ENCODE measurements at regions not wholly inside any gene's neighbourhood (a gene's known extent, or its start where the extent isn't known, plus 50 kb on each side); places are given as distances from the start of the nearest gene placed in this dataset.
"Not testable (repeated sequence)": the region's sequence is repeated elsewhere in the genome, so short reads cannot be mapped to it uniquely, and the experiment has no call there.

DNA sequence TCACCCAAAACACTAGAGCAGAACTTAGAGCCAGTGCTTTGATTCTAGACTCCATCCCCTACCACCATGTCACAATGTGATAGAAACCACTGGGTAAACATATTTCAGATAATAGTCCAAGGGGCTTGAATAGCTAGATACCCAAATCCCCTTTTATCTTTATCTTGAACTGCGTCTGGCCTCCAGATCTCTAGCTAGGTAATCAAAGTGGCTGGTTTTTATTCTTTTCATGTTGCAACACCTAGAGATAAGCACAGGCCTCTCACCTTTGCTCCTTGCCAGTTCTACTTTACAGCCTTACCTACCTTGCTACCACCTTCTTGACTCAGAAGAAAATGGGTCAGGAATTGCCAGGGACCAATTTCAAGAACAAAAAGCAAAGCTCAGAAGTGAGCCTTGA lies 171.2 kb downstream of the C1D start:
- DNase-seq (ENCODE audit: low read depth in 2 of 3, low spot score in 2 of 3): no peak

DNA sequence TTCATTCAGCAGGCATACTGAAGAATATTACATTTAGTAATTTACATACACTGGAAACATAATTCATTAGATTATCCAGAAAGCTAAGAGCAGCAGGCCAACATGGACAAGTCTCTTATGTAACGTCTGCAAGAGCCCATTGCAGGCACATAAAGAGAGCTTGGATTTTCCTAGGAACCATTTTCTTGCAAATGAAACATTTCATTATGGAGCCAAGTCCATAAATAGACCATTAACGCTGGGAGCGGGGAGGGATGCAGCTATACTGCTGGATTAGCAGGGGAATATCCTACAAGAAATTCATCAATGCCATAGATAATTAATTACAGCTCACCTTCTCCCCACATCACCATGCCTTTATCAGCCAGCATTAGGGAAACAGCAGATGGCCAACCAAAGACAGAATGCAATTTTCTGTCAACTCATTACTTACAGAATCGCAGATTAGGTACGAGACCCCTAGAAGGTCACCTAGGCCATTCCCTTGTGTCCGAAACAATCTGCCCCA lies 170.4 kb downstream of the C1D start:
- no peak for DNase-seq (ENCODE audit: low read depth in 2 of 3, low spot score in 2 of 3)

DNA sequence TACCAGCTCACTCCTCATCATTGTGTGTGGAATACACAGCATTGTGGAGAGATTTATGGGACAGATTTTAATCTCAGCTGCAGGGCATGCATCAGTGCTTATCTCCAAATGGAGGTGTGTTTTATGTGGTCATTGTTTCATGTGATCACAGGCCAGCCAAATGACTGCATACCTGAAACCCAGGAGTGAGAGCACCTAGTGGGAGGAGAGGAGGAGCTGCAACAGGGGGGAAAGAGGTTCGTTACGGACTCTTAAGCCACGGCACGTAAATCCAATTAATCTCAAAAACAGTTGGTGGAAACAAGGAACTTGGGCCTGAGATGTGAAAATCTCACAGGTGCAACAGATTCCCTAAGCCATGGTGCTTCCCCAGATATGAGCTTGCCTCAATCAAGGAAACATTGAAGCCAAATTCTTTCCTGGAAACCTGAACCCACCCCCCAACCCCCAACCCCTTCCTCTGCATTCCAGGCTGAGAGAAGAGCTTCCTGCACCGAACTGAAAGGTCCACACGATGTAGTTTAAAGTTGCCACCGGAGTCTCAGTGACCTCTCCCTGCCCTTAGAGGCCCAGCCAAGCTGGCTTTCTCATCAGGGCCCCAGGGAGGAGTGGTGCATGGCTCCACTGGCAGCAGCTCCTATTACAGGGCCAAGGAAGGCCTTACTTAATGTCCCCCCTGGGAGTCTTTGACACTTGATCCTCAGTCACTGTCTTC lies 167.4 kb downstream of the C1D start:
- DNase-seq (ENCODE audit: low read depth in 2 of 3, low spot score in 2 of 3): peak in 1 of 3 donors; percentile 1

DNA sequence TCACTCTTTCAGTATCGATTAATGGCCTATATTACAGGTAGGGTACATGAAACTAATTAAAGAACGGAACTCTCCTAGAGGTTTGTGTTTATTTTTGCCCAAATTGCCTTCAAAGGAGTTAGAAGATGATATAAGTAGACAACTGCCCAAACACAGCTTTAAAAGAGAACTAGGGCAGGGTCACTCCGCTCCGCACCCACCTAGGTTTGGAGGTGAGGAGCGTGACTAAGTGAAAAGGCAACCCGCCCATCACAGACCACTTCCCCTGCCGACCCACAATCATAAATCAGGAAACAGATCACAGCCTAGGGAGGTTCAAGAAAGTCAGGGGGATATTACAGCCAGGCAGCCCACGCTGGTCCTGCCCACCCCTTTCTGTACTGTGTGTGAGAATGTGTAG lies 166.7 kb downstream of the C1D start:
- DNase-seq (ENCODE audit: low read depth in 2 of 3, low spot score in 2 of 3): peak in 2 of 3 donors; percentile 41 to 78

DNA sequence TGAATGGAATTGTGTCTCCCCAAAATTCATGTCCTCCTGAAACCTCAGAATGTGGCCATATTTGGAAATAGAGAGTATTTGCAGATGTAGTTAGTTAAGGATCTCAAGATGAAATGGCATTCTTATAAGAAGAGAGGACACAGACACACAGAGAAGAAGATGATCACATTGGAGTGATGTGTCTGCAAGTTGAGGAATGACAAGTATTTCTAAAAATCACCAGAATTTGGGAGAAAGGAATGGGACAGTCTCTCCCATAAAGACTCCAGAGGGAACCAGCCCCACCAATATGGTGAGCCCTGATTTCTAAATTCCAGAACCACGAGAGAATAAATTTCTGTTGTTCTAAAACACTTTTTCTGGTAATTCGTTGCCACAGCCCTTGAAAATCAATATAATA lies 166.3 kb downstream of the C1D start:
- no peak for DNase-seq (ENCODE audit: low read depth in 2 of 3, low spot score in 2 of 3)

DNA sequence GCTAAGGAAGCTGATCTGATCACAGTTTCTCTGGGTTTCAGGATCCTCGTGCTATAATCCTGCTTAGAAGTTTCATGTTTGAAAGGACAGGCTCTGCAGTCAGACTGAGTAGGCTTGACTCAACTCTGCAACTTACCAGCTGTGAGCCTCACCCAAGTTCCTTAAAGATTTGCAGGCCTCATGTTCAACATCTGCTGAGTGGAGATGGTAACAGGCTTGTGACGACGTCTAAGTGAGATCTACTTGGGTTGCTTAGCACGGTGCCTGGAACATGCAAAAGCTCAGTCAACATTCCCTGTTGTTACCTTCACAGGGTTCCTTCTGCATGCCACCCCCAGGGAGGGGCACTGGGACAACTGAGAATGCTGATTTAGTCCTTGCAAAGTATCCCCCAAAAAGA lies 164.2 kb downstream of the C1D start:
- DNase-seq (ENCODE audit: low read depth in 2 of 3, low spot score in 2 of 3): no peak

DNA sequence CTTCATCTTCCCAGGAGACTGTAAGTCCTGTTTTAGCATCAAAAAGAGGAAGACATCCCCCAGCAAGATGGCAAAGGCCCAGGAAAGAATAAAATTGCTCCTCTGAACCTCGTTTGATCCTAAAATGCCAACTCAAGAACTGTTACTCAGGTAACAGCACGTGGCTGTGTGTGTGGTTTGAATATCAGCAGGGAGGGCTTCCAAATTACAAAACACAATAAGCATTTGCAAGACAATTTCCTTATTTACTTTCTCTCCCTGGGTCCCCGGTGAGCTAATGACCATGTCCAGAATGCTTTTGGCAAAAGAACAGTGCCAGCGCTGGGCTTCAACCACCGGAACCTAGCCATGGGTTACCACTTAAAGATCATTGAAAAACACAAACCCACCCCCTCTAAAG lies 163.6 kb downstream of the C1D start:
- DNase-seq (ENCODE audit: low read depth in 2 of 3, low spot score in 2 of 3): no peak

DNA sequence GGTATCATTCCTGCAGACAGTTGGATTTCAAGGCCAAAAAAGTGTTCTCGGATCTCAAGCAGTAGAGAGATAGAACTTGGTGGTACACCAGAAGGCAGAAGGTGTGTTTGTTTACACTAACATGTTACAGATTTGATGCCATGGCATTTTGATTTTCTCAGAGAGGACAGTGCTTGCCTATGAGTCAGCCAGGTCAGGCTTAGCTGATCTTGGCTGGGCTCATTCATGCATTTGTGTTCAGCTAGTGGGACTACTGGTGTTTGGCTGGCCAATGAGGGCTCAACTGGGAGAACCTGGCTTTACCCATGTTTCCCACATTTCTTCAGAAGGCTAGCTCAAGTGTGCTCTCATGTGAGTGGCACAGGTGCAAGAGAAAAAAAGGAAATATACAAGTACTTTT lies 162.0 kb downstream of the C1D start:
- no peak for DNase-seq (ENCODE audit: low read depth in 2 of 3, low spot score in 2 of 3)

DNA sequence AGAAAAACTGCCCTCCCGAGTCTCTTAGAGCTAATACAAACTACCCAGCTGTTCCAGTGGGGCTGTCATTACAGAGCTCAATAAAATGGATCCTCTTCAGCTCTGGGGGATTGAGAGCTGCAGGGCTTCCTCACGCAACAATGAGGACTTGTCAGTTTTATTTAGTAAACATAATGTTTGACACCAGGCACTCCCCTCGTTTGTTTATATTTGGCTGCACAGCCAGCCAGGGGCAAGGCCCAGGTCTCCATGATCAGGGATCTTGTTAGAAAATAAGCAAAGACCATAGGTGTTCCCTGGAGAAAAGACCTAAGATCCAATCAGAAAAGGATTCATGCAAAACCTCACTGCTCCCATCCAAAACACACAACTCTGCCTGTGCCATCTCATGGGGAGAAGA lies 158.2 kb downstream of the C1D start:
- DNase-seq (ENCODE audit: low read depth in 2 of 3, low spot score in 2 of 3): no peak

DNA sequence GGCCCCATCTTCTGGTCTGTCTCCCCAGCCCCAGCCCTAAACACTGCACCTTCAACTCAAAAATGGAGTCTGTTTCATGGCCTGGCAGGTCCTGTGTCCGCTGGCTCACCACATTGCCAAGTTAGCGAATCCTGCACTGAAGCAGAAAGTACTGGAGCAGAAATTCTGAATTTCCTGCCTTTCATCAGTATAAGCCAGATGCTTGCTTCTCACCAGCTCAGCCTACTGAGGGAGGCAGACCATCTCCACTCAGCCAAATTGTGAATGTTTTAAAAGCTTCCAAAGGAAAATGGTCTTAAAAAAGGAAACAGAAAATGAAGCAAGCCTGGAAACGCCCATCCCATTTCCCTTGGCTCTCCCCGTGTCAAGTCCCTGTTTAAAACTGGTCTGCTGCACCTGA lies 157.8 kb downstream of the C1D start:
- DNase-seq (ENCODE audit: low read depth in 2 of 3, low spot score in 2 of 3): no peak

DNA sequence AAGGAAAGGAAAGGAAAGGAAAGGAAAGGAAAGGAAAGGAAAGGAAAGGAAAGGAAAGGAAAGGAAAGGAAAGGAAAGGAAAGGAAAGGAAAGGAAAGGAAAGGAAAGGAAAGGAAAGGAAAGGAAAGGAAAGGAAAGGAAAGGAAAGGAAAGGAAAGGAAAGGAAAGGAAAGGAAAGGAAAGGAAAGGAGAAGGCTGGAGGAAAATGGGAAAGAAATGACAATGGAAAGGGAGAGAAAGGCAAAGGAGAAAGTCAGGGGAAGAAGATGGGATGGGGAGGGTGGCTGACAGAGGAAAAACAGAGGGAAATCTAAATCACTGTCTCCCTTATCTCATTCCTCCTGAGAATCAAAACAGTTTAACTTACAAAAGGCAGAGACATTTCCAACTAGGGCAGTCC lies 156.3 kb downstream of the C1D start:
- not testable (repeated sequence) for DNase-seq (ENCODE audit: low read depth in 2 of 3, low spot score in 2 of 3)

DNA sequence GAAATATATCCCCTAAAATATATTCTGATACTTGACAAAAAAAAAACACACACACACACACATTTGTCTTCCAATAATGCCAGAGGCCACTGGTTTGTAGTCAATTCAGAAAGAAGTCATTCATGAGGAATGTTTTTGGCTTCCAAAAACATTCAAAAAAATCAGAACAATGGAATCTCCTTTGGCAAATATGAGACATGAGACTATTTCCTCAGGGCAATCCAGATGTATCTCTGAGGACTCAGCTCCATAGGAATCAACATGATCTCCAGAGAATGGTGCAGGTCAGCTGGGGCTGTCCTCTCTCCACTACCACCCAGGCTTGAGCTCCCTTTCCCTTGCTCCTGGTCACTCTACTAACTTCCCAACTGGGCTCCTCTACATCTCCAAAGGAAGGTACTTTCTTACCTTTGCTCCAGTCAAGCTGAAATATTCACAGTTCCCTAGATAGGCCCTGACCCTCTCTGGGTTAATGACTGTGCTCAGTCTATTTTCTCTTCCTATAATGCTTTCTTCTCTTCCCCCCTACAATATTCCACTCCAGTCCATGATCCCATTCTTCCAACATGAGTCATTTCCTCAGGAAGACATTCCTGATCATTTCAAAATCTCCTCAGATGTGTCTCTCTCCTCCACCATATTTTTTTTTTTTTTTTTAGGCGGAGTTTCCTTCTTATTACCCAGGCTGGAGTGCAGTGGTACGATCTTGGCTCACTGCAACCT lies 145.3 kb downstream of the C1D start:
- no peak for DNase-seq (ENCODE audit: low read depth in 2 of 3, low spot score in 2 of 3)

DNA sequence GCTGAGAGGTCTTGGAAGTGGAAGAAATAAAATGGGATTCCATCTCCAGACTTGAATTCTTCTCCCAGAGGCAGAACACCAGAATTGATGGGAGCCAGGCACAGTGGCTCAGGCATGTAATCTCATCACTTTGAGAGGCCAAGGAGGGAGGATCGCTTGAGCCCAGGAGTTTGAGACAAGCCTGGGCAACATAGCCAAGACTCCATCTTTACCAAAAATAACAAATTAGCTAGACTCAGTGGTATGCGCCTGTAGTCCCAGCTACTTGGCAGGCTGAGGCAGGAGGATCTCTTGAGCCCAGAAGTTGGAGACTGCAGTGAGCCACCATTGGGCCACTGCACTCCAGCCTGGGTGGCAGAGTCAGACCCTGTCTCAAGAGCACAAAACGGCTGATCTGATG lies 144.3 kb downstream of the C1D start:
- no peak for DNase-seq (ENCODE audit: low read depth in 2 of 3, low spot score in 2 of 3)

DNA sequence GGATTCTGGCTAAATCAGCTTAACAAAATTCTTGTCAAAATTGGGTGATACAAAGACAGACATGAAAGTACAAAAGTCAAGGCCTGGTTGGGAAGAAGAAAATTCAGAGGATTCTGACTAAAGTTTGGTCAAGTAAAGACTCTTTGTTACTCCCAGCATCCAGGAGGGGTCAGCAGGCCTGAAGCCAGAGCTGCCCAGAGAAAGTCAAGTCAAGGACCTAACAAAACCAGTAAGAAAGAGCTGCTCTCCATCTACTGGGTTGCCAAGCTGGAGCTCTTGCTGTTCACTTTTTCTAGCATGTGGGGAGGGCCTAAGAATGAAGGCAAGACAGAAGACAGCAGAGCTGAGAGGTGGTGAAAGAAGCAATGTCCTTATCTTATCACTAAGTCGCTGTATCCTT lies 143.3 kb downstream of the C1D start:
- DNase-seq (ENCODE audit: low read depth in 2 of 3, low spot score in 2 of 3): no peak

DNA sequence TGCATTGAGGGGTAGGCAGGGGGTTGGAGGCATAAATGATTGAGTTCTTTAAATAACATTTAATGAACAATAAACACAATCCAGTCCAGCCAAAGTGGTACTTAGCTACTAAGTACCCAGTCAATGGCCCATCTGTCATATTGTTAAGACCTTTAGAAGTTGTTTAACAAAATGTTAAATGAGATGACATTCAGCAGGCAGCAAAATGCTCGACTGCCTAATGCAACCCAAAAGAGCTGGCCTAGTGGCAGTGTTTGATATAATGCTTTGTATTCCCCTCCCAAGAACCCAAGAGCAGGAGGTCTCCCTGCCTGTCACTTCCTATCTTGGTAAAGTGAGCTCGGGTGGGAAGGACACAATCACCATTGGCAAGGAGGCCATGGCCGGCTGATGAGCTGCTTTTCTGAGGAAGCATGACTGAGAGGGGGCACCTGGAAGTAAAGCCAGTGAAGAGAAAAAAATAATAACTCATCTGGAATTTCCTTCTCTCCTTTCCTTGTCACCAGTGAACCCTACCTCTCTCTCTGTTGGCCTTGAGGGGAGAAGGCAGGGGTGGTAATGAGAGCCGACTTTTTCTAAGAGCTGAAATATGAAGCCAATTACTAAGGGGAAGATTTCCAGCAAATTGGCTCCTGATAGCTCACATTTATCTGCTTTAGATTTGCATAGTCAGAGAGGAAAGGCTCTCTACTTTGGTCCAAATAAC lies 140.6 kb downstream of the C1D start:
- DNase-seq (ENCODE audit: low read depth in 2 of 3, low spot score in 2 of 3): no peak

DNA sequence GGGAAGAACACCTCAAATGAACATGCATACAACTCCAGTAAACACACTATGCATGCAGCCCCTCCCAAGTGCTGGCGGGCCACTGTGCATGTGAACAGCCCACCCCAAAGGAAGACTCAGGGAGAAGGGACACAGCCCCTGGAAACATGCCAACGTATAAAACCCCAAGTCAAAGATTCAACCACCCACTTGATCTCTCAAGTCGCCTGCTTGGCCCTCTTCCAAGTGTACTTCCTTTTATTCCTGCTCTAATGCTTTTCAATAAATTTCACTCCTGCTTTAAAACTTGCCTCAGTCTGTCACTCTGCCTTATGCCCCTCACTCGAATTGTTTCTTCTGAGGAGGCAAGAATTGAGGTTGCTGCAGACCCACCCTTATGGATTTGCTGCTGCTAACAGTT lies 139.1 kb downstream of the C1D start:
- DNase-seq (ENCODE audit: low read depth in 2 of 3, low spot score in 2 of 3): peak in 2 of 3 donors; percentile 8 to 62

DNA sequence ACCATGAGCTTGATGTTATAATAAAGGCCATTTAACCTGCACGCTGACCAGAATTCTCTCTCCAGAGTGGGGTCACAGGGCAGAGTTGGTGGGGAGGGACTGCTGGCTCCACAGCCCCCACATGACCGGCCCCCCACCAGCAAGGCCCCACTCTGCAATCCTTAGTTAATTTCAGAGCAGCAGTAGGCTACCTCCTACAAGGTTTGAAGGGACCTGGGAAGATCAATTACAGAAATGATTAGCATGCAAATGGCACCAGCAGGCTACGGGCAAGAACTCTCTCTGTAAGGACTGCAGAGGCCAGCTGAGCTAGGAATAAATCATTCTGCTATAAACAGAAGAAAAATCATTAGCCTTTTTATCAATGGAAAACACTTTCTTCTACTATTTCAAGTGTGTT lies 135.3 kb downstream of the C1D start:
- no peak for DNase-seq (ENCODE audit: low read depth in 2 of 3, low spot score in 2 of 3)

DNA sequence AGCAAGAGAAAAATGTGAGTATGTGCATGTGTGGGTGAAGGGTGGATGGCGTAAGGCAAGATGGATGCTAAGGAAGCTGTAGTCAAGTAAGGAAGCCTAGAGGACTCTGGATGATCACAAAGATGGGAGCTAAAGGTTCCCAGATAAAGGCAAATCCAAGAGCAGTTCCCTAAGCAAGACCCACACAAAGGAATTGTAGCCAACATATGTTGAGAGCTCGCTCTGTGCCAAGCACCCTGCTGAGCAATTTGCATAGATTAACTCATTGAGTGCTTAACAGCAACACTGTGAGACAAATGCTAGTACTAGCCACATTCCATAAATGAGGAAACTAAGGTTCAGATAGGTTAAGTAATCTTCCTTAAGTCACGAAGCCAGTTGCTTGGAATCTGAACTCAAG lies 132.6 kb downstream of the C1D start:
- no peak for DNase-seq (ENCODE audit: low read depth in 2 of 3, low spot score in 2 of 3)

DNA sequence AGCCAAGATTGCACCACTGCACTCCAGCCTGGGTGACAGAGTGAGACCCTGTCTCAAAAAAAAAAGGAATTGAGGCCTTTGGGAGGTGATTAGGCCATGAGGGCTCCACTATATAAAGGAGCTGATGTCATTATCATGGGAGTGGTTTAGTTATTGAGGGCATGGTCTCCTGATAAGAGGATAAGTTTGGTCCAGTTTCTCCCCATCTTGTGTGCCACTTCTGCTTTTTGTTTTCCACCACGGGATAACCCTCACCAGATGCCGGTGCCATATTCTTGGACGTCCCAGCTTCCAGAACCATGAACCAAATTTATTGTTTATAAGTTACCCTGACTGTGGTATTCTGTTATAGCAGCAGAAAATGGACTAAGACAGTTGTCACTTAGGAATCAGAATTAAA lies 125.8 kb downstream of the C1D start:
- DNase-seq (ENCODE audit: low read depth in 2 of 3, low spot score in 2 of 3): no peak

DNA sequence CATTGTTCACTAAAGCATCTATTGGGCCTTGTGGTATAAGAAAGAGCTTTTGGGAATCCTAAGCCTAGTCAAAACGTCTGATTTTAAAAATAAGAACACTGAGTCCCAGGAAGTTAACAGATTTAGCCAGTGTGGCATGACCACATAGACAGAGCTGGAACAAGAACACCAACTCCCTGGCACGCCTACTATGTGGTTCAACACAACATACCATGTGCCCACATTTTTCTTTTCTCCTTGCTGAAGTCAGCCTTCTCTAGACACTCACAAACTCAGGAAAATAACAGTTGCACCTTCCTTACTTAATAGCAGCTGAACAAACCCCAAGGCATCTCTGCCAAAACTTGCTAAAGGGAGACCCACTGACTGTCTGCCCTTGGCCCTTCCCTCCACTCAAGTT lies 124.8 kb downstream of the C1D start:
- no peak for DNase-seq (ENCODE audit: low read depth in 2 of 3, low spot score in 2 of 3)

DNA sequence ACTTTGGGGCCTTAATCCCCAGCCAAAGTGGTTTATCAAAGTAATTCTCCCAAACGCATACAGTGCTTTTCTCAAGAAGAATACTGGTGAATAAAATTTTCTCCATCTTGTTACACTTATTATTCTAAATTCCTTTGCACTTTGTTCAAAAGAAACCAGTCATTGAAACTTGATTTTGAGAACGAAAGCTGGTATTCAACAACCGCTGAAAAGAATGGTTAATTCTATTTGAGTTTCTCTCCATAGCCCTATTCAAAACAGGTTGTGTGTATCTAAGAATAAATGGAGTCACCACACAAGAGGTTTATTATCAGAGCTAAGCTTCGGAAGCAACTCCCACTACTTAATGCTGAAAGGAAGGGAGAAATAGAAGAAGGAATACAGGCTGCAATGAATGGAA lies 117.7 kb downstream of the C1D start:
- no peak for DNase-seq (ENCODE audit: low read depth in 2 of 3, low spot score in 2 of 3)

DNA sequence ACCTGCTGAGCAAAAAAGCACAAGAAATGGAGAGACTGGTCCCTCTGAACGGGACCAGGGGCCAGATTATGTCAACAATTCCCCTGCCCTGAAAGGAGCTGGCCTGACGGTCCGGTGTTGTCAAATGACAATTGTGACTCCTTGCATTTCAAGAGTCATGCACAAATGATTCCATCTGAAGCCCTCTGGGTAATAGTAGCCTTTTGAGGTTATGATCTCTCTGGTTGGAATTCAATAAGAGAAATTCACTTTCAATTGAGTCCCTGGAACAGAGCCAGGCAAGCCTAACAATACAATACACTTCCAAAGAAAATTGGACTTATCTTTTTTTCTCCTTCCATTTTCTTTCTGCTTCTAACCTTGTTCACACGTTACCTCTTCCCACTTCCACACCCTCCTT lies 116.9 kb downstream of the C1D start:
- no peak for DNase-seq (ENCODE audit: low read depth in 2 of 3, low spot score in 2 of 3)

All from hematopoietic multipotent progenitor cell (in vitro differentiated cells).